Neural cell (in vitro differentiated cells): ENCODE measurements at regions not wholly inside any gene's neighbourhood (a gene's known extent, or its start where the extent isn't known, plus 50 kb on each side); places are given as distances from the start of the nearest gene placed in this dataset.

Source experiments
- H2AFZ ChIP-seq: fragments of 200-600, 300-800 bp; sonication (generic), shearing (Covaris generic); 2 replicates; pipeline ENCODE4 v1.6.0; 2014; ENCODE audit warnings: low read depth, mild to moderate bottlenecking, antibody characterized with exemption, low read length, moderate library complexity
- H3F3A ChIP-seq: fragments of 200-600 bp; shearing (Covaris generic); 2 replicates; pipeline ENCODE4 v1.6.1; 2016; ENCODE audit warnings: mild to moderate bottlenecking, moderate library complexity, mixed read lengths, antibody characterized with exemption, low read length; ENCODE audit not compliant: insufficient read depth, poor library complexity, severe bottlenecking
- H3K27ac ChIP-seq: fragments of 200-600, 300-800 bp; sonication (generic), shearing (Covaris generic); 2 replicates; pipeline ENCODE4 v1.5.1; 2014; ENCODE audit warnings: mild to moderate bottlenecking, low read length, moderate library complexity
- H3K27me3 ChIP-seq: fragments of 300-800, 200-600 bp; sonication (generic), shearing (Covaris generic); 2 replicates; pipeline ENCODE4 v1.6.0; 2014; ENCODE audit warnings: mild to moderate bottlenecking, low read depth, low read length, moderate library complexity; ENCODE audit not compliant: insufficient read depth
- H3K36me3 ChIP-seq: fragments of 300-800, 200-600 bp; sonication (generic), shearing (Covaris generic); 2 replicates; pipeline ENCODE4 v1.5.1; 2014; ENCODE audit warnings: mild to moderate bottlenecking, antibody characterized with exemption, low read length, moderate library complexity; ENCODE audit not compliant: insufficient read depth
- H3K4me2 ChIP-seq: fragments of 300-800, 200-600 bp; sonication (generic), shearing (Covaris generic); 2 replicates; pipeline ENCODE4 v1.6.0; 2014; ENCODE audit warnings: mild to moderate bottlenecking, low read length
- H3K4me3 ChIP-seq: fragments of 300-800, 200-600 bp; sonication (generic), shearing (Covaris generic); 2 replicates; pipeline ENCODE4 v1.5.1; 2014; ENCODE audit warnings: mild to moderate bottlenecking, low read length, moderate library complexity
- H3K79me2 ChIP-seq: fragments of 200-600 bp; shearing (Covaris generic); replicated peaks from 2 replicates; pipeline ENCODE4 v1.6.0; 2014; ENCODE audit warnings: mild to moderate bottlenecking, low read length, moderate library complexity; ENCODE audit not compliant: insufficient read depth
- H3K9ac ChIP-seq: fragments of 300-800, 200-600 bp; sonication (generic), shearing (Covaris generic); 2 replicates; pipeline ENCODE4 v1.6.1; 2016; ENCODE audit warnings: mild to moderate bottlenecking, low read length, mixed read lengths
- H3K9me2 ChIP-seq: fragments of 200-600 bp; shearing (Covaris generic); 2 replicates; pipeline ENCODE4 v1.6.1; 2016; ENCODE audit warnings: mild to moderate bottlenecking, low read length, mixed read lengths; ENCODE audit not compliant: insufficient read depth
- H3K9me3 ChIP-seq: fragments of 200-600, 300-800 bp; sonication (generic), shearing (Covaris generic); 2 replicates; pipeline ENCODE4 v1.6.1; 2016; ENCODE audit warnings: mild to moderate bottlenecking, mixed run types, low read length, moderate library complexity, mixed read lengths
- H4K20me1 ChIP-seq: fragments of 200-600 bp; shearing (Covaris generic); 2 replicates; pipeline ENCODE4 v1.6.1; 2016; ENCODE audit warnings: mild to moderate bottlenecking, mixed run types; ENCODE audit not compliant: insufficient read depth
- EP300 ChIP-seq: fragments of 450-650 bp; conservative IDR thresholded peaks from 2 replicates; pipeline ENCODE4 v1.6.1; 2014; ENCODE audit warnings: antibody characterized with exemption, mild to moderate bottlenecking, moderate library complexity; ENCODE audit not compliant: poor library complexity, severe bottlenecking
- EZH2 ChIP-seq: fragments of 200-600, 300-800 bp; shearing (Covaris generic), sonication (generic); IDR thresholded peaks from 2 replicates; pipeline ENCODE4 v1.6.1; 2014; ENCODE audit warnings: antibody characterized with exemption, low read length, borderline replicate concordance, mild to moderate bottlenecking; ENCODE audit not compliant: insufficient read depth, poor library complexity, severe bottlenecking
- MXI1 ChIP-seq: fragments of 450-650 bp; conservative IDR thresholded peaks from 2 replicates; pipeline ENCODE4 v1.6.1; 2014; ENCODE audit warnings: antibody characterized with exemption, mild to moderate bottlenecking; ENCODE audit not compliant: poor library complexity, severe bottlenecking
- POLR2AphosphoS5 ChIP-seq: IDR thresholded peaks from 2 replicates; pipeline ENCODE4 v1.6.1; 2012
- RAD21 ChIP-seq: fragments of 450-650 bp; conservative IDR thresholded peaks from 2 replicates; pipeline ENCODE4 v1.6.1; 2014; ENCODE audit warnings: antibody characterized with exemption, mild to moderate bottlenecking, moderate library complexity
- SMC3 ChIP-seq: fragments of 450-650 bp; conservative IDR thresholded peaks from 2 replicates; pipeline ENCODE4 v1.6.1; 2014; ENCODE audit warnings: antibody characterized with exemption, mild to moderate bottlenecking, moderate library complexity; ENCODE audit not compliant: poor library complexity
- TAF1 ChIP-seq: IDR thresholded peaks from 2 replicates; pipeline ENCODE4 v1.6.1; 2012; ENCODE audit warnings: low read depth
- TF ChIP-seq, protein P1 (sequence below): fragments of 450-650 bp; IDR thresholded peaks from 2 replicates; pipeline ENCODE4 v1.5.1; 2014; ENCODE audit warnings: antibody characterized with exemption, mild to moderate bottlenecking, moderate library complexity; ENCODE audit not compliant: poor library complexity, severe bottlenecking
- TF ChIP-seq, protein P2 (sequence below): IDR thresholded peaks from 2 replicates; pipeline ENCODE4 v1.6.1; 2012; ENCODE audit warnings: borderline replicate concordance

DNA sequence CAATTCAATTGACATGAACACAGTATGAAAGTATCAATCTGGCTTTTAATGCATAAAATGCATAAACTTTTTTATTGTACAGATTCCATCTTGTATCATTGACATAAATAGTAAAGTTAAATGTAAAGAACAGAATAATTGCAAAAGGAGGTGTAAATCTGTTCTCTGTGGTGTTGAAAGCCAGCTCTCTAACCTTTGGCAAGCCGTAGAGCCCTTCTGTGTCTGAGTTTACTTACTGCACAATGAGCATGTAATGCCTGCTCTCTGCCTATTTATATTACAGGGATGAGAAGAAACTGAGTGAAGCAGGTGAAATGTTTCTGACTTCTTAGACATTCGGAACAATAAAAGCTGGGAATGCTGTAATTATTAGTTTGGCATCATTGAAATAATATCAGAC is 389.3 kb upstream of the EPHA5 start:
- Histone ChIP-seq H3K4me3 (no peak overlapping the region), H3K4me2 (no peak overlapping the region), H3K36me3 (no peaks in the 10 kb centered on the region), H4K20me1 (no peaks in the 10 kb centered on the region), H3K27ac (no peak overlapping the region), H3K9me3 (no peaks in the 10 kb centered on the region), H2AFZ (no peak overlapping the region), H3K27me3 (no peaks in the 10 kb centered on the region), H3K9me2 (no peaks in the 10 kb centered on the region), H3K79me2 (no peaks in the 10 kb centered on the region), H3K9ac (no peak overlapping the region), H3F3A (no peaks in the 10 kb centered on the region)
- TF ChIP-seq EP300 (no peak), RAD21 (no peak), EZH2 (no peak), POLR2AphosphoS5 (no peak), MXI1 (no peak), TAF1 (no peak), SMC3 (no peak)
- TF ChIP-seq, protein P1, sequence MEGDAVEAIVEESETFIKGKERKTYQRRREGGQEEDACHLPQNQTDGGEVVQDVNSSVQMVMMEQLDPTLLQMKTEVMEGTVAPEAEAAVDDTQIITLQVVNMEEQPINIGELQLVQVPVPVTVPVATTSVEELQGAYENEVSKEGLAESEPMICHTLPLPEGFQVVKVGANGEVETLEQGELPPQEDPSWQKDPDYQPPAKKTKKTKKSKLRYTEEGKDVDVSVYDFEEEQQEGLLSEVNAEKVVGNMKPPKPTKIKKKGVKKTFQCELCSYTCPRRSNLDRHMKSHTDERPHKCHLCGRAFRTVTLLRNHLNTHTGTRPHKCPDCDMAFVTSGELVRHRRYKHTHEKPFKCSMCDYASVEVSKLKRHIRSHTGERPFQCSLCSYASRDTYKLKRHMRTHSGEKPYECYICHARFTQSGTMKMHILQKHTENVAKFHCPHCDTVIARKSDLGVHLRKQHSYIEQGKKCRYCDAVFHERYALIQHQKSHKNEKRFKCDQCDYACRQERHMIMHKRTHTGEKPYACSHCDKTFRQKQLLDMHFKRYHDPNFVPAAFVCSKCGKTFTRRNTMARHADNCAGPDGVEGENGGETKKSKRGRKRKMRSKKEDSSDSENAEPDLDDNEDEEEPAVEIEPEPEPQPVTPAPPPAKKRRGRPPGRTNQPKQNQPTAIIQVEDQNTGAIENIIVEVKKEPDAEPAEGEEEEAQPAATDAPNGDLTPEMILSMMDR: no peak

DNA sequence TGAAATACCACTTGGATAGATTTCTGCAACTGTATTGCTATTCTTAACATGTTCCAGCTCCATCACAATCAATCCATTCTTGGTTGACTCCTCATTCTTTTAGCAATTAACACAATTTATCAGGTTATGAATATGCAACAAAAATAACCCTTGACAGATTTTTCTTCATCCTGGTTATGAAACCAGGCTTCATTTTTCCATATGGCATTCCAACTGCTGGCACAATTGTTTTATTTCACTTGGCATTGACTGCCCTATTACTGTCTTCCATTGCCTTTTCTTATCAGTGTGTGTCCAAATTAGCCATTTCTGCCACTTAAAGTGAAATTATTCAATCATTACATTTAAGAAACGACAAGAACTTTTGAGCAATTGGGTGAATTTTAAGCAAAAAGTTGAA is 388.8 kb upstream of the EPHA5 start:
- Histone ChIP-seq H3F3A (no peaks in the 10 kb centered on the region), H3K9me3 (no peaks in the 10 kb centered on the region), H3K4me2 (no peak overlapping the region), H3K27me3 (no peaks in the 10 kb centered on the region), H3K79me2 (no peaks in the 10 kb centered on the region), H3K36me3 (no peaks in the 10 kb centered on the region), H3K27ac (no peak overlapping the region), H2AFZ (no peak overlapping the region), H4K20me1 (no peaks in the 10 kb centered on the region), H3K9me2 (no peaks in the 10 kb centered on the region), H3K9ac (no peak overlapping the region), H3K4me3 (no peak overlapping the region)
- TF ChIP-seq SMC3 (no peak), RAD21 (no peak), EZH2 (no peak), MXI1 (no peak), EP300 (no peak), TAF1 (no peak), POLR2AphosphoS5 (no peak)
- TF ChIP-seq, protein P2, sequence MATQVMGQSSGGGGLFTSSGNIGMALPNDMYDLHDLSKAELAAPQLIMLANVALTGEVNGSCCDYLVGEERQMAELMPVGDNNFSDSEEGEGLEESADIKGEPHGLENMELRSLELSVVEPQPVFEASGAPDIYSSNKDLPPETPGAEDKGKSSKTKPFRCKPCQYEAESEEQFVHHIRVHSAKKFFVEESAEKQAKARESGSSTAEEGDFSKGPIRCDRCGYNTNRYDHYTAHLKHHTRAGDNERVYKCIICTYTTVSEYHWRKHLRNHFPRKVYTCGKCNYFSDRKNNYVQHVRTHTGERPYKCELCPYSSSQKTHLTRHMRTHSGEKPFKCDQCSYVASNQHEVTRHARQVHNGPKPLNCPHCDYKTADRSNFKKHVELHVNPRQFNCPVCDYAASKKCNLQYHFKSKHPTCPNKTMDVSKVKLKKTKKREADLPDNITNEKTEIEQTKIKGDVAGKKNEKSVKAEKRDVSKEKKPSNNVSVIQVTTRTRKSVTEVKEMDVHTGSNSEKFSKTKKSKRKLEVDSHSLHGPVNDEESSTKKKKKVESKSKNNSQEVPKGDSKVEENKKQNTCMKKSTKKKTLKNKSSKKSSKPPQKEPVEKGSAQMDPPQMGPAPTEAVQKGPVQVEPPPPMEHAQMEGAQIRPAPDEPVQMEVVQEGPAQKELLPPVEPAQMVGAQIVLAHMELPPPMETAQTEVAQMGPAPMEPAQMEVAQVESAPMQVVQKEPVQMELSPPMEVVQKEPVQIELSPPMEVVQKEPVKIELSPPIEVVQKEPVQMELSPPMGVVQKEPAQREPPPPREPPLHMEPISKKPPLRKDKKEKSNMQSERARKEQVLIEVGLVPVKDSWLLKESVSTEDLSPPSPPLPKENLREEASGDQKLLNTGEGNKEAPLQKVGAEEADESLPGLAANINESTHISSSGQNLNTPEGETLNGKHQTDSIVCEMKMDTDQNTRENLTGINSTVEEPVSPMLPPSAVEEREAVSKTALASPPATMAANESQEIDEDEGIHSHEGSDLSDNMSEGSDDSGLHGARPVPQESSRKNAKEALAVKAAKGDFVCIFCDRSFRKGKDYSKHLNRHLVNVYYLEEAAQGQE: no peak
- TF ChIP-seq, protein P1: no peak
